Heart left ventricle (tissue), 16 donors: ENCODE measurements at regions not wholly inside any gene's neighbourhood (a gene's known extent, or its start where the extent isn't known, plus 50 kb on each side); places are given as distances from the start of the nearest gene placed in this dataset.

Source experiments
- ATAC-seq, 4 donors: fragments of 200-7000 bp; cut with Tn5 transposase; one replicate each; pipeline ENCODE4 v1.9.1; 2020 to 2022; ENCODE audit warnings: moderate library complexity in 4 of 4, mild to moderate bottlenecking in 3 of 4, moderate number of reproducible peaks in 1 of 4
- DNase-seq, 5 donors: peaks; one replicate each; pipeline ENCODE4 v3.0.0-alpha.2; 2020
- H3K27ac ChIP-seq, 12 donors: fragments of 200-600 bp; sonication (generic) in 4 of 12; one replicate each; pipeline versions ENCODE4 v1.5.0 to v1.8.0; 2016 to 2022; ENCODE audit warnings: mild to moderate bottlenecking in 2 of 12
- H3K27me3 ChIP-seq, 9 donors: fragments of 200-600 bp; sonication (generic) in 2 of 9; one replicate each; pipeline versions ENCODE4 v1.5.1 to v1.8.0; 2016 to 2022; ENCODE audit warnings: mild to moderate bottlenecking in 3 of 9
- H3K36me3 ChIP-seq, 9 donors: fragments of 200-600 bp; sonication (generic) in 2 of 9; one replicate each; pipeline versions ENCODE4 v1.5.0 to v1.8.0; 2018 to 2022; ENCODE audit warnings: mild to moderate bottlenecking in 2 of 9
- H3K4me1 ChIP-seq, 12 donors: fragments of 200-600 bp; sonication (generic) in 4 of 12; one replicate each; pipeline versions ENCODE4 v1.5.0 to v1.8.0; 2016 to 2022; ENCODE audit warnings: mild to moderate bottlenecking in 3 of 12
- H3K4me3 ChIP-seq, 12 donors: fragments of 200-600 bp; sonication (generic) in 4 of 12; one replicate each; pipeline versions ENCODE4 v1.5.0 to v1.8.0; 2017 to 2022; ENCODE audit warnings: mild to moderate bottlenecking in 9 of 12, moderate library complexity in 4 of 12
- H3K9me3 ChIP-seq, 12 donors: fragments of 200-600 bp; sonication (generic) in 4 of 12; one replicate each; pipeline versions ENCODE4 v1.5.0 to v1.8.0; 2016 to 2022; ENCODE audit warnings: mild to moderate bottlenecking in 1 of 12
- CTCF ChIP-seq, 12 donors: fragments of 200-600 bp; sonication (generic) in 4 of 12; IDR thresholded peaks; one replicate each; pipeline versions ENCODE4 v1.5.0 to v1.8.0; 2018 to 2022; ENCODE audit warnings: antibody characterized with exemption in 12 of 12, mild to moderate bottlenecking in 5 of 12
- POLR2A ChIP-seq, 2 donors: fragments of 450-650 bp; IDR thresholded peaks; one replicate each; pipeline ENCODE4 v1.6.1; 2017; ENCODE audit warnings: antibody characterized with exemption in 2 of 2, mild to moderate bottlenecking in 2 of 2, moderate library complexity in 2 of 2
- WGBS, 4 donors: extraction: QIAGEN DNeasy Blood & Tissue Kit in 2 of 4; methylation state at CpG; one replicate each; pipeline versions ENCODE4 v1.1.5 to v1.1.7; 2013 to 2018; 5-methylcytosine and 5-hydroxymethylcytosine counted together
- intact Hi-C, 10 donors: fragments of 100-400 bp; cut with DNase I; formaldehyde crosslinking; loops; one replicate each; pipeline versions ENCODE4 v1.11.1 to v1.14.2; 2022
- donor health status: ischemic (EF 13 %, LVEDD 7.1; RV severe dilation, severe dysfunction).
- donor health status: healthy with polysubstance abuse.
- donor health status: DM: no; HTN: yes; CAD: no.
- donor health status: DM: no; HTN: no; CAD: no.
- donor health status: ischemic (EF 25% LVEDD 6.9; RV normal size, moderate dysfunction).
- donor health status: ischemic (EF 25% LVEDD 5.7; RV mildly dilated, moderate dysfunction).
- donor health status: healthy.
- donor health status: DM: yes; HTN: yes; CAD: no.
- donor health status: ischemic (EF 35%, LVEDD 5.7; RV mildly dilated, moderate dysfunction).
- donor health status: nonischemic (EF 11% LVEDD 7.7; RV severe dilation, severe dysfunction).
- donor health status: DM: yes; HTN: yes; CAD: no.
- donor health status: PGD.
- donor health status: ischemic (EF 29% LVEDD 5.4; RV normal size, mild dysfunction).
- donor health status: nonischemic (EF 23%, LVEDD 6.1; RV moderate dilation, normal function).

GRCh38 chr2:15074319-15074718 is 441.8 kb downstream of the LRATD1 start:
- Histone ChIP-seq H3K4me3 (no peak overlapping the region), H3K4me1 (no peaks in the 10 kb centered on the region), H3K27me3 (no peaks in the 10 kb centered on the region), H3K36me3 (no peaks in the 10 kb centered on the region), H3K27ac (no peak overlapping the region), H3K9me3 (no peaks in the 10 kb centered on the region)
- TF ChIP-seq POLR2A (IDR thresholded peaks at IDR 0.05) (no peak), CTCF (IDR thresholded peaks at IDR 0.05) (no peak)
- ATAC-seq = no peak
- intact Hi-C loops = no loop called here
- DNase-seq = no peak

GRCh38 chr2:15074751-15075700 is 442.5 kb downstream of the LRATD1 start:
- ATAC-seq (no peak), DNase-seq (no peak)
- no peaks in the 10 kb centered on the region for H3K36me3 ChIP-seq
- intact Hi-C loops = no loop called here
- TF ChIP-seq CTCF (IDR thresholded peaks at IDR 0.05) (no peak), POLR2A (IDR thresholded peaks at IDR 0.05) (no peak)
- WGBS, 4 donors = 71 to 87% (median 82%) methylated on average over 2 of the region's 2 CpGs
- no peaks in the 10 kb centered on the region for H3K9me3 ChIP-seq
- H3K27ac ChIP-seq = no peak overlapping the region
- H3K4me3 ChIP-seq = no peak overlapping the region
- no peaks in the 10 kb centered on the region for H3K4me1 ChIP-seq
- no peaks in the 10 kb centered on the region for H3K27me3 ChIP-seq

- no peaks in the 10 kb centered on the region for H3K27me3 ChIP-seq
- DNase-seq = no peak
- H3K9me3 ChIP-seq = no peaks in the 10 kb centered on the region
- no peaks in the 10 kb centered on the region for H3K4me1 ChIP-seq
- H3K4me3 ChIP-seq = no peak overlapping the region
- intact Hi-C loops = no loop called here
- TF ChIP-seq POLR2A (IDR thresholded peaks at IDR 0.05) (no peak), CTCF (IDR thresholded peaks at IDR 0.05) (no peak)
- H3K36me3 ChIP-seq = no peaks in the 10 kb centered on the region
- ATAC-seq = no peak
- H3K27ac ChIP-seq = no peak overlapping the region
These were observed 444.2 kb downstream of the LRATD1 start for GRCh38 chr2:15076668-15077067.

- intact Hi-C loops = no loop called here
- Histone ChIP-seq H3K4me3 (no peak overlapping the region), H3K9me3 (no peaks in the 10 kb centered on the region), H3K27ac (no peak overlapping the region), H3K36me3 (no peaks in the 10 kb centered on the region), H3K27me3 (no peaks in the 10 kb centered on the region), H3K4me1 (no peaks in the 10 kb centered on the region)
- no peak for DNase-seq
- ATAC-seq = no peak
- TF ChIP-seq POLR2A (IDR thresholded peaks at IDR 0.05) (no peak), CTCF (IDR thresholded peaks at IDR 0.05) (no peak)
- WGBS, 4 donors = 74 to 90% (median 78%) methylated on average over 6 of the region's 6 CpGs
These were observed 448.8 kb downstream of the LRATD1 start for GRCh38 chr2:15081356-15081755.
